ENCODE measurements at regions not wholly inside any gene's neighbourhood (a gene's known extent, or its start where the extent isn't known, plus 50 kb on each side); places are given as distances from the start of the nearest gene placed in this dataset.

DNA sequence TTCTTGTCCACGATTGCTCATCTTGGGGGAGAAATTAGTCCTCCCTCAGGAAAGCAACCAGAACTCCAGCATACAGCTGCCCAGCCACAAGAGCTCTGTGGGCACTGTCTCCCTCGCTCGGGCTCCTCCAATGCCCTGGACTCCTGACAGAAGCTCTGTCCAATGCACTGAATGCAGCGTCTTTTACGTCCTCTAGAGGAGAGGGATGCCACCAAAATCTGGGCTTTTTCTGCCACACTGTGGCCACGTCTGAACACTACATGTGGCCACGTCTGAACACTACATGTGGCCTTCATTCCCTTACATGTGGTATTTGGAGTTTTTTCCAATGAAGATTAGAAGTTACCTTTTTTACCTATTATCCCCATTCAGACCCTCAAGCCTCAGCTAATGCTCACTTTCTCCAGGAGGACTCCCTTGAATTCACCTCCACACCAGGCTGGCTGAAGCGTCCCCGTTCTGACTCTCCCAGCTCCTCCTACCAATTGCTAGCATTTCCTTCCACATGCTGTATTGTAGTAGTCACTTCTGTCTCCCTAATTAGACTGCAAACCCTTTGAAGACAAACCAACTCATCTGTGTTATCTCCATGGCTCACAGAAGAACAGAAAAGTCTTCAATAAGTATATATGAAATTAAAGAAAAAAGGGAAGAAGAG, 134.3 kb upstream of the PDE1C start:
- TF ChIP-seq, protein P1, sequence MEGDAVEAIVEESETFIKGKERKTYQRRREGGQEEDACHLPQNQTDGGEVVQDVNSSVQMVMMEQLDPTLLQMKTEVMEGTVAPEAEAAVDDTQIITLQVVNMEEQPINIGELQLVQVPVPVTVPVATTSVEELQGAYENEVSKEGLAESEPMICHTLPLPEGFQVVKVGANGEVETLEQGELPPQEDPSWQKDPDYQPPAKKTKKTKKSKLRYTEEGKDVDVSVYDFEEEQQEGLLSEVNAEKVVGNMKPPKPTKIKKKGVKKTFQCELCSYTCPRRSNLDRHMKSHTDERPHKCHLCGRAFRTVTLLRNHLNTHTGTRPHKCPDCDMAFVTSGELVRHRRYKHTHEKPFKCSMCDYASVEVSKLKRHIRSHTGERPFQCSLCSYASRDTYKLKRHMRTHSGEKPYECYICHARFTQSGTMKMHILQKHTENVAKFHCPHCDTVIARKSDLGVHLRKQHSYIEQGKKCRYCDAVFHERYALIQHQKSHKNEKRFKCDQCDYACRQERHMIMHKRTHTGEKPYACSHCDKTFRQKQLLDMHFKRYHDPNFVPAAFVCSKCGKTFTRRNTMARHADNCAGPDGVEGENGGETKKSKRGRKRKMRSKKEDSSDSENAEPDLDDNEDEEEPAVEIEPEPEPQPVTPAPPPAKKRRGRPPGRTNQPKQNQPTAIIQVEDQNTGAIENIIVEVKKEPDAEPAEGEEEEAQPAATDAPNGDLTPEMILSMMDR (conservative IDR thresholded peaks at IDR 0.05 in 1 of 2, IDR thresholded peaks at IDR 0.05 in 1 of 2; ENCODE audit: extremely low read depth in 1 of 2, insufficient read depth in 1 of 2, low read depth in 1 of 2, low read length in 2 of 2): peak; percentile 85 to 88
- TF ChIP-seq EZH2 (IDR thresholded peaks at IDR 0.05; ENCODE audit: borderline replicate concordance, low read length): no peak
